Activated naive CD8-positive, alpha-beta T cell treated with anti-CD3 and anti-CD28 coated beads for 36 hours (primary cell): ENCODE measurements at regions not wholly inside any gene's neighbourhood (a gene's known extent, or its start where the extent isn't known, plus 50 kb on each side); places are given as distances from the start of the nearest gene placed in this dataset.
"Not testable (repeated sequence)": the region's sequence is repeated elsewhere in the genome, so short reads cannot be mapped to it uniquely, and the experiment has no call there.

ENCODE experiments used
- DNase-seq: peaks from one replicate; pipeline ENCODE4 v3.0.0; 2021
- H3K27ac Mint-ChIP-seq: one replicate; pipeline ENCODE4 v1.8.0; 2022; ENCODE audit warnings: mild to moderate bottlenecking, moderate library complexity, mixed read lengths
- H3K27me3 Mint-ChIP-seq: one replicate; pipeline ENCODE4 v1.8.0; 2022; ENCODE audit warnings: mild to moderate bottlenecking, mixed read lengths
- H3K36me3 Mint-ChIP-seq: one replicate; pipeline ENCODE4 v1.8.0; 2021; ENCODE audit warnings: mild to moderate bottlenecking, mixed read lengths
- H3K4me1 Mint-ChIP-seq: one replicate; pipeline ENCODE4 v1.8.0; 2021; ENCODE audit warnings: mixed read lengths
- H3K4me3 Mint-ChIP-seq: one replicate; pipeline ENCODE4 v1.8.0; 2022; ENCODE audit warnings: mild to moderate bottlenecking, moderate library complexity, mixed read lengths
- H3K9me3 Mint-ChIP-seq: one replicate; pipeline ENCODE4 v1.8.0; 2022; ENCODE audit warnings: mixed read lengths

- Mint-ChIP-seq H3K27me3 (no peaks in the 10 kb centered on the region), H3K4me1 (no peaks in the 10 kb centered on the region), H3K4me3 (no peak overlapping the region), H3K9me3 (no peaks in the 10 kb centered on the region), H3K27ac (no peak overlapping the region), H3K36me3 (no peaks in the 10 kb centered on the region)
- DNase-seq: no peak
These were observed 1410.4 kb upstream of the ZEB2 start for GRCh38 chr2:145930318-145930717.

GRCh38 chr2:145927131-145927950 is 1407.4 kb upstream of the ZEB2 start:
- no peaks in the 10 kb centered on the region for H3K36me3 Mint-ChIP-seq
- no peaks in the 10 kb centered on the region for H3K9me3 Mint-ChIP-seq
- H3K27ac Mint-ChIP-seq: no peak overlapping the region
- no peaks in the 10 kb centered on the region for H3K27me3 Mint-ChIP-seq
- H3K4me1 Mint-ChIP-seq: no peaks in the 10 kb centered on the region
- H3K4me3 Mint-ChIP-seq: no peak overlapping the region
- no peak for DNase-seq

GRCh38 chr2:145925591-145925990 is 1405.7 kb upstream of the ZEB2 start:
- no peak for DNase-seq
- Mint-ChIP-seq H3K27me3 (no peaks in the 10 kb centered on the region), H3K36me3 (no peaks in the 10 kb centered on the region), H3K4me3 (no peak overlapping the region), H3K4me1 (no peaks in the 10 kb centered on the region), H3K27ac (no peak overlapping the region), H3K9me3 (no peaks in the 10 kb centered on the region)

DNA sequence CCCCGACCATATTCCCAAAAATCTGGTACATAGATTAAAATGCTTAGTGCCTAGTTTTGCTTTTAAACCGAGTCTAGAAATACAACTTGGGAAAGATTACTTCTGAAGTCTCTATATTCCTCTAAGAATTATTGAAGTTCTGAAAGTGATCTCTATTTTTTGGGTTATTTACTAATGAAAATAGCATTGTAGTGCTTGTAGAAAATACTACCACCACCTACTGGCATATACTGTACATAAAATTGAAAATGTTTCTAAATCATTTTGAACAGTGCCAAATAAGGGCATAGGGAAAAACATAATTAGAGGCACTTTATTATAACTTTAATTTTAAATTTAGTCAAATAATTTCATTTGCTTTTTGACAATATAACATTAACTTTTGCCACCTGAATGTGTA is 1399.6 kb upstream of the ZEB2 start:
- H3K9me3 Mint-ChIP-seq: no peaks in the 10 kb centered on the region
- no peak for DNase-seq
- no peaks in the 10 kb centered on the region for H3K4me1 Mint-ChIP-seq
- no peaks in the 10 kb centered on the region for H3K36me3 Mint-ChIP-seq
- no peaks in the 10 kb centered on the region for H3K27me3 Mint-ChIP-seq
- no peak overlapping the region for H3K4me3 Mint-ChIP-seq
- H3K27ac Mint-ChIP-seq: no peak overlapping the region

DNA sequence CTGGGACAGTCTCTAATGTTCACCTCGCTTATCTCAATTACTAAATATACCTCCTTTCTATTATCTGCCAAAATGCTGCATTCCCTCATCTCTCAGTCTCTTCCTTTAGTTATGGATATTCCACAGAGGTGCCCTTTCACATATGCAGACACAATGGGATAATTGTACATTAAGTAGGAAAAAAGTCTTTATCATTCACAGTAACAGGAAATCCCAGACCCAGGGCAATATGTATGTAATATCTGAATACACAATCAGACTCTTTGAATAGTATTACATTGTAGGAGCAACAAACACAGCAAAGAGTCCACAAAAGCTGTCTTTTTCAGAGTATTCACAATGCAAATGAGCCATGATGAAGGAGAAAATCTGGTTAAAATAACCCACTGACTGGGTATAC is 1399.0 kb upstream of the ZEB2 start:
- DNase-seq: no peak
- no peaks in the 10 kb centered on the region for H3K27me3 Mint-ChIP-seq
- no peak overlapping the region for H3K27ac Mint-ChIP-seq
- H3K4me3 Mint-ChIP-seq: no peak overlapping the region
- H3K9me3 Mint-ChIP-seq: no peaks in the 10 kb centered on the region
- H3K36me3 Mint-ChIP-seq: no peaks in the 10 kb centered on the region
- H3K4me1 Mint-ChIP-seq: no peaks in the 10 kb centered on the region

DNA sequence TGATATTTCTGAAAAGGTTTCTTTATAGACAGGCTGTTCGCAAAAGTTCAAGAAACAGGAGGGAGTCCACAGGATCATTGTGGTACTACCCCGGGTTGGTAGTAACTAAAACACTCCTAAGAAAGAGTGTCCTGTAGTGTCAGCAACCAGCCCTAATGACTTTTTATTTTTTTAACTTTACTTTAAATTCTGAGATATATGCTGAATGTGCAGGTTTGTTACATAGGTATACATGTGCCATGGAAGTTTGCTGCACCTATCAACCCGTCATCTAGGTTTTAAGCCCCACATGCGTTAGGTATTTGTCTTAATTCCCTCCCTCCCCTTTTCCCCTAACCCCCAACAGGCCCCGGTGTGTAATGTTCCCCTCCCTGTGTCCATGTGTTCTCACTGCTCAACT is 1396.9 kb upstream of the ZEB2 start:
- Mint-ChIP-seq H3K27me3 (no peaks in the 10 kb centered on the region), H3K4me1 (no peaks in the 10 kb centered on the region), H3K27ac (no peak overlapping the region), H3K9me3 (no peaks in the 10 kb centered on the region), H3K4me3 (no peak overlapping the region), H3K36me3 (no peaks in the 10 kb centered on the region)
- no peak for DNase-seq

- no peaks in the 10 kb centered on the region for H3K9me3 Mint-ChIP-seq
- no peak overlapping the region for H3K4me3 Mint-ChIP-seq
- no peak overlapping the region for H3K27ac Mint-ChIP-seq
- no peaks in the 10 kb centered on the region for H3K4me1 Mint-ChIP-seq
- no peaks in the 10 kb centered on the region for H3K36me3 Mint-ChIP-seq
- no peak for DNase-seq
- no peaks in the 10 kb centered on the region for H3K27me3 Mint-ChIP-seq
These were observed 1394.8 kb upstream of the ZEB2 start for GRCh38 chr2:145914716-145915115.

DNA sequence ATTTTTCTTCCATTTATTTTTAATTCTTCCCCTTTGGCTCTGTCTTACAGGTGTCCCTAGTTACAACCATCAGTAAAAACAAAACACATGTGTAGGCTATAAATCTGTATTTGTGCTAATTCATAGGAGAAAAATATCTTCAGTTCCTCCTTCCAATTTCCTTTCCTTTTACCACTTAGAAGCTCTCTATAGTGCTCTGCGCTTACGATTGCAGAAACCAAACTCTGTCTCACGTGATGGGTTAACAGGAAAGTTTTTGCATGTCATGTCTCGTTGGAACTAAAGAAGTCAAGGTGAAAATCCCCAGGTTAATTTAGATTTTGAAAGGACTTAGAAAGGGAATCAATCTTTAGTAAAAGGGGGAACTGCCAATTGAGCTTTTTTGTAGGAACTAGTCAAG is 1390.5 kb upstream of the ZEB2 start:
- H3K9me3 Mint-ChIP-seq: no peaks in the 10 kb centered on the region
- H3K27me3 Mint-ChIP-seq: no peaks in the 10 kb centered on the region
- no peaks in the 10 kb centered on the region for H3K36me3 Mint-ChIP-seq
- H3K4me3 Mint-ChIP-seq: no peak overlapping the region
- no peak overlapping the region for H3K27ac Mint-ChIP-seq
- DNase-seq: no peak
- H3K4me1 Mint-ChIP-seq: no peaks in the 10 kb centered on the region

- Mint-ChIP-seq H3K36me3 (no peaks in the 10 kb centered on the region), H3K4me3 (no peak overlapping the region), H3K4me1 (no peaks in the 10 kb centered on the region), H3K9me3 (no peaks in the 10 kb centered on the region), H3K27me3 (no peaks in the 10 kb centered on the region), H3K27ac (no peak overlapping the region)
- no peak for DNase-seq
These were observed 1389.8 kb upstream of the ZEB2 start for GRCh38 chr2:145909766-145910165.

- Mint-ChIP-seq H3K27me3 (no peaks in the 10 kb centered on the region), H3K27ac (no peak overlapping the region), H3K4me1 (no peaks in the 10 kb centered on the region), H3K9me3 (no peaks in the 10 kb centered on the region), H3K36me3 (no peaks in the 10 kb centered on the region), H3K4me3 (no peak overlapping the region)
- DNase-seq: no peak
These were observed 1389.3 kb upstream of the ZEB2 start for GRCh38 chr2:145909175-145909755.

- H3K4me1 Mint-ChIP-seq: no peaks in the 10 kb centered on the region
- DNase-seq: no peak
- H3K27ac Mint-ChIP-seq: no peak overlapping the region
- H3K9me3 Mint-ChIP-seq: peaks cover 2% of the 10 kb centered on the region
- H3K4me3 Mint-ChIP-seq: no peak overlapping the region
- no peaks in the 10 kb centered on the region for H3K36me3 Mint-ChIP-seq
- no peaks in the 10 kb centered on the region for H3K27me3 Mint-ChIP-seq
These were observed 1386.4 kb upstream of the ZEB2 start for GRCh38 chr2:145906354-145906753.

DNA sequence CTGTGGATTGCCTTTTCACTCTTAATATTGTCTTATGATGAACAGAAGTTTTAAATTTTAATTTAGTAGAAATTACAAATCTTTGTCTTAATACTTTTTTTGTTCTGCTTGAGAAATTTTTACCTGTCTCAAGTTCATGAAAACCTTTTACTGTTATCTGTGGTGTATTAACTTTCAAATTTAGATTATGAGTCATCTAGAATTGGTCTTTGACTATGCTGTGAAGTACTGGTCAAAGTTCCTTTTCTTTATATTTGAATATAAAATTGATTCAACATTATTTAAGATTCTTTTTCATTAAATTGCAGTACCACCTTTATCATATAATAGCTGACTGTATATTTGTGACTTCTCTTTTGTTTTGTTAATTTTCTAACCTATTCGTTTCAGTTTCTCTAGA is 1385.5 kb upstream of the ZEB2 start:
- DNase-seq: no peak
- Mint-ChIP-seq H3K4me3 (no peak overlapping the region), H3K27ac (no peak overlapping the region), H3K9me3 (peaks cover 2% of the 10 kb centered on the region), H3K27me3 (no peaks in the 10 kb centered on the region), H3K4me1 (no peaks in the 10 kb centered on the region), H3K36me3 (no peaks in the 10 kb centered on the region)

DNA sequence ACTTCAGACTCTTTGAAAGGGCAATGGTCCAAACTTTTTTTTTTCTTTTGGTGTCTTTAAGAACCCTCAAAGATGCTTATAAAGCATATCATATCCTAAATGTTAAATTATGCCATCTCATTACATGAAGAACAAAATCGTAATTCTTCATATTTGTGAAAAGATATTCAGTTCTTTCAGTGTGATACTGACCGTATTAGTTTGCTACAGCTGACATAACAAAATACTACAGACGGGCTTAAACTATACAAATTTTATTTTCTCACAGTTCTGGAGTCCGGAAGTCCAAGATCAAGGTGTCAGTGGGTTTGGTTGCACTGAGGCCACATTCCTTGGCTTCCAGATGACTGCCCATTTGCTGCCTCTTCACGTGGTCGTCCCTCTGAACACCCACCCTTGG is 1377.2 kb upstream of the ZEB2 start:
- Mint-ChIP-seq H3K27me3 (no peaks in the 10 kb centered on the region), H3K36me3 (no peaks in the 10 kb centered on the region), H3K4me1 (no peaks in the 10 kb centered on the region), H3K27ac (no peak overlapping the region), H3K9me3 (peaks cover 2% of the 10 kb centered on the region), H3K4me3 (no peak overlapping the region)
- no peak for DNase-seq

- Mint-ChIP-seq H3K9me3 (no peaks in the 10 kb centered on the region), H3K27me3 (no peaks in the 10 kb centered on the region), H3K4me3 (no peak overlapping the region), H3K4me1 (no peaks in the 10 kb centered on the region), H3K36me3 (no peaks in the 10 kb centered on the region), H3K27ac (no peak overlapping the region)
- DNase-seq: no peak
These were observed 1368.0 kb upstream of the ZEB2 start for GRCh38 chr2:145887915-145888314.

GRCh38 chr2:145880997-145881396 is 1361.1 kb upstream of the ZEB2 start:
- DNase-seq, H3K9me3 Mint-ChIP-seq, H3K27me3 Mint-ChIP-seq, H3K4me3 Mint-ChIP-seq, H3K4me1 Mint-ChIP-seq, H3K27ac Mint-ChIP-seq, H3K36me3 Mint-ChIP-seq: not testable (repeated sequence)

GRCh38 chr2:145875016-145875415 is 1355.1 kb upstream of the ZEB2 start:
- Mint-ChIP-seq H3K4me1 (no peaks in the 10 kb centered on the region), H3K27ac (no peak overlapping the region), H3K9me3 (no peaks in the 10 kb centered on the region), H3K27me3 (no peaks in the 10 kb centered on the region), H3K4me3 (no peak overlapping the region), H3K36me3 (no peaks in the 10 kb centered on the region)
- no peak for DNase-seq
